Stimulated activated CD8-positive, alpha-beta memory T cell treated with anti-CD3 and anti-CD28 coated beads, Interleukin-12 subunit alpha, Interleukin-12 subunit beta, amount 100 ng/mL, for 24 hours (primary cell): ENCODE measurements at regions not wholly inside any gene's neighbourhood (a gene's known extent, or its start where the extent isn't known, plus 50 kb on each side); places are given as distances from the start of the nearest gene placed in this dataset.

Experiments
- DNase-seq: peaks from one replicate; pipeline ENCODE4 v3.0.0-alpha.2; 2020; ENCODE audit errors: extremely low read depth

DNA sequence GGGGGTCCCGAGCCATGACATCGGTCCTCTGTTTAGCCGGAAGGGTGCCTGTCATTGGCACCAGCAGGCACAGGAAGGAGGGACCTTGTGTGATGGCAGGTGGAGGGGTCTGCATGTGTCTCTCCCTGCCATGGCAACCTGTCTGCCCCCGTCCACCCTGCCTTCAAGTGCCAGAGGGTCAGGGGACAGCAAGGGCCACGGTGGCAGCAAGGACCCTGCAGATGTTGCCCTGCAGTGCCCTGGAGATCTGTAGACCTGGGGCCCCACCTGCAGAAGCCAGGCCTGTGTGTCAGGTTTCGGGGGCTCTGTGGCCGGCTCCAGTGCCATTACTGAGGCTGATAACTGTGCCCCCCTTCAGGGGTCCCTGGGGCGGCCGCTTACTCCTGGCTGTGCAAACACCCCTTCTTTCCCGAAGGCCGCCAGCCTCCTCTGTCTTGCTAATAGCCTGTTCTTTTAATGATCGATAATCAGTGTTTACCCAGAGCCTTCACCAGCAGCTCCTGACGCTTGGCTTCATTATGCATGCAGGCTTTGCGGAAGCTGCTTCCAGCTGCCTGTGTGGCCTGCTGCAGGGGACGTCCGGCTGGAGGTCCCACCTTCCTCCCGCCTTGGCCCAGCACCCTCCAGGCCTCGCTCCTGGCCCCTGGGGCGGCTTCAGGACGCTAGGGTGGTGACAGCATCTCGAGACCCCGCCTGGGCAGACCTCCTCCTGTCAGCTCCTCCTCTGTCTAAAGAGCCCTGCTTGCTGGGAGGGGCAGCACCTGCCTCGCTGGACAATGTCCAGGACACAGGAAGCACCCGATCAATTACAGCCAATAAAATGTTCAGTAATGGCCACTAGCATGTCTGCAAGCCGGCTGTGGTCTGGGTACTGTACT, 153.0 kb downstream of the KIF26A start:
- DNase-seq: no peak

DNA sequence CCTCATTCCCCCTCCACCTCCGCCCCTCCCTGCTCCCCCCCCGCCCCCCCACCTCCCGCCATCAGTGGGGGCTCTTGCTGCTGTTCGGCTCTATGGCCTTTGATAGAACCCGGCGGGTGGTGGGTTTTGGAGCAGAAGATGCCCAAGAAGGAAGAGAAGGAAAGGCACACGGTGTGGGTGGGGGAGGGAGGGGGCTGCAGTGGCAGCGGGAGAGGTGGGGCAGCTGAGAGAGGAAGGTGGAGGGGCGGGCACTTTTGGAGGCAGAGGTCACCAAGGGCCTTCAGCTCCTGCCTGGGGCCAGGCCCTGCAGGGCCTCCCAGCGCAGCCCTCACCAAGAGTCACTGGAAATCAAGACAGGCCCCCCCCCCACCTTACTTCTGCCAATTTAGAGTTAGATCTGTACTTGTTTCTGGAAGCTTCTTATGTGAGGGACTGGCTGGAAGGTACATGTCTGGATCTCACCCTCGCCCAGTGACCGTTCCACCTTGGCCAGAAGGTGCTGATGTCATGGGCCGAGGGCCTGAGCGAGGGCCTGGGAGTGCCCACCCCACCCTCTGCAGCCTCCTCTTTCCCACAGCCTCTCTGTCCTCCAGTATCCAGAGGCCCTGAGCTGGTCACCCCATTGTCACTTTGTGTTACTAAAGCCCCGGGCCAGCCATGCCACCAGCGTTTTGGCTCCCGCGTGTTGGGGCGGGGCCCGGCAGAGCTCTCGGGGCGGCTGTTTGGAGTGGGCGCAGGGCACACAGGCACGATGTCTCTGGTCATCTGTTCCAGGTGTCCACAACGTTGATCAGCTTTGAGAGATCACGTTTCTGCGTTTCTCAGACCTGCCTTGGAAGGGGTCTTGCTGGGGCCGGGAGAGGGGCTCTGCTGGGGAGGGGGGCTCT, 153.9 kb downstream of the KIF26A start:
- no peak for DNase-seq

DNA sequence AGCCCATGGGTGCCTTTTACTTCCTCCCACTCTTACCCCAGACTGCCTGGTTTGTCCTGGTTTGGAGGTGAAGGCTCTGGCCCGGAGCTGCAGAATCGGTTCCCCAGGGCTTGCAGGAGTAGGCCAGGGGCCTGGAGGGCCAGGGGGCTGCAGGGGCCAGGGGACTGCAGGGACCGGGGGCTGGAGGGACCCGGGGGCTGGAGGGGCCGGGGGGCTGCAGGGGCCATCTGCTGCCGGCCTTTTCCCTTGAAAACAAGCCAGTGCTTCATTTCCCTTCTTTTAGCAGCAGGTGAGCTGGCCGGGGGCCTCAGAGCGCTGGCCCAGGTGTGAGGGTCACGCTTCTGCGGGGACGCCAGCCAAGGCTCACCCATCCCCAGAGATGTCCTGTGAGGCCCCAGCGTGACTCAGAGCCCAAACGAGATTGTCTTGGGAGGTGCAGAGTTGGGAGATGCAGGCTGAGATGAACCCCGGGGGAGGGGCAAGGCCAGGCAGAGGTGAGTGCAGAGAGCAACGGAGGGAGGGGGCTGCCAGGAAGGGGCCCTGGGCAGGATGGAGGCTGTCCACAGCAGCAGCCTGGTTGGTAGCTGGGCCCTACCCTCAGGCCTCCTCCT, 154.9 kb downstream of the KIF26A start:
- no peak for DNase-seq

DNA sequence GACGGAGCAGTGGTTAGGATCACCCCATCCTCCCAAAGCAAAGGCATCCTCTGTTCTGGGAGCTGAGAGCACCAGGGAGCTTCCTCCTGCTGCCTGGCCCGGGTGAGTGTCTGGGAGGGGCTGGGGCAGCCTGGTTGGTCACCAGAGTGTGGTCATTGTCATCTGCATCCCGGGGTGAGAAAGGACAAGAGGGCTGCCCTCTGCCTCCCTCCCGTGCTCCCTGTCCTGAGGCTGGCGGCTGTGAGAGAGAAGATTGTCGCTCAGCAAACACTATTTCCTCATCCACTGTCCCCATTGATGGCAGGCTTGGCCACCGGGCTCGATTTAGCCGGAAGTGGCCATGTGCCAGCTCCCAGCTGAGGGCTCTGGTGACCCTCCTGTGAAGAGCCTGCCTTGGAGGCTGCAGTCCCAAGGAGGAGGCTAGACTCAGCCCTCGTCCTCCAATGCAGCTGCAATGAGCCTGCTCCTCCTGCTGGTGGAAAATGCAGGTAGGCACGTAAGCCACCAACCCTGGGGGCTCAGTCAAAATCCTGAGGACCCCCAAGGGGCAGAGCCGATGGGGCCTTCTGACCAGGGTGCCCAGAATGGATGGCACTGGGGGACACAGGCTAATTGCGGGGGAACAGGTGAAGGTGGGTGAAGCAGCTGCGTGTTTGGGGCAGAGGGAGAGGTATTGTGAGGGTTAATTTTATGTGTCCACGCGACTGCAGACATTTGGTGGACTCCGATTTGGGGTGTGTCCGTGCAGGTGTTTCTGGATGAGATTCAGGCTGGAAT, 155.7 kb downstream of the KIF26A start:
- DNase-seq: no peak

DNA sequence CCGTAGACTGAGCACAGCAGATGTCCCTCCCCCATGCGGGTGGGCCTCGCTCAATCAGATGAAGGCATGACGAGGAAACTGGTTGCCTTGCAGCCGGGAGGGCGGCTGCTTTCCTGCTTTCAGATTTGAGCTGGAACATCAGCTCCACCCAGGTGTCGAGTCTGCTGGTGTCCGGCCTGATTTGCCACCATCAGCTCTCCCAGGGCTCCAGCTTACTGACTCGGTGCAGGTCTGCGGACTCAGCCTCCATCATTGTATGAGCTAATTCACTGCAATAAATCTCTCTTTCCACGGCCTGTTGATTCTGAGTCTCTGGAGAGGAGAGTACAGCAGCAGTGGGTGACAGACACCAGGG, 156.2 kb downstream of the KIF26A start:
- DNase-seq: no peak

DNA sequence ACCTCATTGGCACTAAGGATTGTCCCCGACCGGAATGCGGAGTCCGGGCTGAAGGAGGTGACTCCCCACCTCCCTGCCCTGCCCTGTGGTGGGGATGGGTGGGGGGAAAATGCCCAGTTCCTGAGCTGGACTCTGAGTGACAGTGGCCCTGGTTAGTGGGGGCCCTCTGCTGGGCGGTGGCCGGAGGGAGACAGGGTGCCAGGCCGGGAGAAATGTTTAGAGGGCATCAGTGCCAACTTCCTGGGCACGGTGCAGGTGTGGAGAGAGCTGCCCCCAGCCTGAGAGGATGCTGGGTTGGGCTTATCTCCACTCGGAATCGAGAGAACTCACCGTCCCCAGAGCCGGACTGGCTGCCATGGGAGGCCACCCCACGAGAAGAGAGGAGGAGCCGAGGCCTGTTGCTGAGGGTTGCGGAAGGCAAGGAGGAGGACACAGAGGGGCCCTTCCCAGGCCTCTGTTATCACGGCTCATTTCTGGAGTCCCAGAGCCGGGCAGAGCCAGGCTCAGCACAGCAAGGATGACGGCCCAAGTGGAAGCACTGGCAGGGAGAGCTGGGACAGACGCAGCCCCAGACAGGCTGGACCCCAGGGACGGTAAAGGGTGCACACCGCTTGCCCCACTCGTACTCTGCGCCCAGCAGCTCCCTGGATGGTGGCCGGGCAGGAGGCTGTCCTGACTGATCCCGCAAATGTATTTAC, 156.7 kb downstream of the KIF26A start:
- DNase-seq: no peak

DNA sequence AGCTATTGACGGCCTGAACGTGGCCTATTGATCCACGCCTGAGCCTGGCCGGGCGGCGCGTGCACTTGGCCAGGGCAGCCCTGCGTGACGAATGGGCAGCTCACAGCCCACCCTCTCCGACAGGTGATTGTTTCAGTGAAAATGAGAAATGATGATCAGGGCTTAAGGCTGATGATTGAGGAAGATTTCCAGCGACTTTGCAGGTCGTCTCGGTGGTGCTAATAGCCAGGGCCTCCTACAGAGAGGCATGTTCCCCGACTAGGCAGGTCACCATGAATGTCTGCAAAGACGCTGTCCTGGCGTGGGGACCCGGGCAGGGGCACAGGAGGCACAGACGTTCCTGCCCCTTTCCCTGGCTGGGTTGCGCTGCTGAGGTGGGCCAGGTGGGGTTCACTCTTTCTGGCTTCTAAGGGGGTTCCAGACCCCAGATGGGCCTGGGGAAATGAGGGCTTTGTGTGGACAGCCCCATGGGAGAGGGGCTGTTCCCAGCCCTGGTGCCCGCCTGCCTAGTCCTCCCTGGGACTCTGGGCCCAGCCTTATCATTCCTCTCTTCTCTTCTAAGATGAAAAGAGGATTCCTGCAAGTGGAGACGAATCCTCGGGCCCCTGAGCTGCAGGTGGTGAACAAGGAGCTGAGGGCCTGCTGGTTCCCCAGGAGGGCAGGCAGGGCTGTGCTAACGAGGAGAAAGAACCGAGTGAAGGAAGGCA, 157.4 kb downstream of the KIF26A start:
- DNase-seq: no peak

DNA sequence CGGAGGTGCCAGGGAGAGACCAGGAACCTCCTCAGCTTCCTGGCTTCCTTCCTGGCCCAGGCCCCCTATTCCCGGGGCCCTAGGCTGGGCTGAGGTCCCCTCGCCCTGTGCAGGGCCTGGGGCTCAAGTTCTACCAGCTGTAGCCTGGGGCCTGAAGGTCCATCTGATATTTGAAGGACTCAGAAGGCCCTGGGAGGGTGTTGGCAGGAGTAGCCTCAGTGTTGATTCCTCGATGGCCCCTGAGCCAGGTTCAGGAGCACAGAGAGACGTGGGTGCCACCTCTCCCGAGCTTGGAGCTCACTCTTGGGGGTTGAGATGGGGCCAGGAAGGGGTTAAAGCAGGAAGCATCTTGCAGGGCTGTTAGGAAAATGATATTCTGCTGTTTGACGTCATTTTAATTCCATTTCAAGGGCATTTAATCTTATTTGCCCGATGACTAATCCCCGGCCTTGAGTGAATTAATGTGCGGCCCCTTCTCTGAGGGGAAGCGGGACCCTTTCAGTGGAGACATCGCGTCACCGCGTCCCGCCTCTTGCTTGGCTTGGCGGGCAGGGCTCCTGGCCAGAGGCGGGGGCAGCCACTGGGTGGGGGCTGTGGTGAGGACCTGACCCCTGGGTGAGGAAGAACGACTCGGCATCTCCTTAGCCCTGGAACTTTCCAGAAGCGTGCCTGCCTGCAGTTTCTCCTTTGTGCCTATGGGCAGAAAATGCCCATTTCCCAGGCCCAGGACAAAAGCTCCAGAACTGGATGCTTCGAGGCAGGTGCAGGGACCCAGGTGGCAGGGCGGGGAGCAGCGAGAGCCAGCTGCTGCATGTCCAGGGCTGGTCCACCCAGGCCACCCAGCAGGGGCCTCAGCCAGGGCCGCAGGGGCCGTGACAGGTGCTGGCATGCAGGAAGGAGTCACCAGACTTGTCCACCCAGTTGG, 158.3 kb downstream of the KIF26A start:
- no peak for DNase-seq

DNA sequence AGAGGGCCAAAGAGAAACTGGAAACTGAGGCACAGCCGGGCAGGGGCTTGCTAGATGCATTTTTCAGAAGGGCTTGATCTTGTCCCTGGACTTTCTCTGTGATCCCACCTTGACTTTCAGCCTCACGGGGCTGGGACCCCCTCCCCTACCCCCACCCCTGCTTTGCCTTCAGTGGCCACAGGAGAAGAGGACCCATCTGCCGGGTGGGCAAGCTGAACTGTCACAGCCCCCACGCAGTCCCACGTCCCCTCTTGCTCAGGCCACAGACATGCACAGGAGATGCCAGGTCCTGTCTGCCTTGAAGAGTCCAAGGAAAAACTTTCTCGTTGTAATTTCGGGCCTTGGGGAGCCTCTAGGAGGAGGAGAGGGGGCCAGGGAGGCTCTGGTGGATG, 158.9 kb downstream of the KIF26A start:
- no peak for DNase-seq

DNA sequence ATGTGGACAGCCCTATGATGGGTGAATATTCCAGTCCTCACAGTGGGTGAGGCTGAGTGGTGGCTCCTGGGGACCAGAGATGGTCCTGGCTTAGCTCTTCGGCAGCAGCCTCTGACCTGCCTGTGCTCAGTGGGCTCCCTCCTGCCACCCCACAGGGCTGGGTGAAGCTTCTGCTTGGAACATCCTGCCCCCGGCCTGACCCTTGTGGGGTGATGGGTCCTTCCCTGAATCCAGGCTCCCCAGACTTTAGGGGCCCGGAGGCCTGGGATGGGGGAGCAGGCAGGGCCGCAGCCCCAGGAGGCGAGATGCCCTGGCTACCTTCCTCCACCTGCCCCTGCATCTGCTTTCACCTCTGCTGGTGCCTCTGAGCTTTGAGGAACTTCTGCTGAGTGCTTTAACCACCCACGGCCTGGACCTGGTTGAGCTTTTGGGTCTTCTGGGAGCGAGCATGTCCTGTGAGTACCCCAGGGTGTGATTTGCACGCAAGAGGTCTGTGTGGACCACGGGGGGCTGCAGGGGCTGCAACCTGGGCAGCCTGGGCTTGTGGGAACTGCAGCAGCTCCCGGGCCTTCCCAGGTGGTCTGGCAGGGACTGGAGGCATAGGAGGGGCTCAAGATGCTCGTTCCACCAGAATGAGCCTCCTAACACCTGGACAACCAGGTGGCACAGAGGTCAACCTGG, 159.5 kb downstream of the KIF26A start:
- no peak for DNase-seq

DNA sequence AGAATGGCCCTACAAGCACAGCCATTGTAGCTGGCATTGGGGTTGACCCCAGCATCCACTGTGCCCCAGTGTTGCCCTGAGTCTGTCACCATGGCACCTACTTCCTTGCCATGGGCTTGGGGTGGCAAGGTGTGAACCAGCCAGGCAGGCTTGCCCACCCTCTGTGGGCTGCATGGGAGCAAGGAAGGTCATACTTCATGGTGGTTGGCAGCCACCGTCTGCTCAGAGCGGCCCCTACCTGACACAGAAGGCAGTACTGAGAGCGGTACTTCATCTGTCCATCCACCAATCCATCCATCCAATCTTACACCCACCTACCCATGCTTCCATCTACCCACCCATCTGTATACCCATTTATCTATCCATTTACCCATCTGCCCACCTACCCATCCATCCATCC, 160.1 kb downstream of the KIF26A start:
- DNase-seq: no peak

DNA sequence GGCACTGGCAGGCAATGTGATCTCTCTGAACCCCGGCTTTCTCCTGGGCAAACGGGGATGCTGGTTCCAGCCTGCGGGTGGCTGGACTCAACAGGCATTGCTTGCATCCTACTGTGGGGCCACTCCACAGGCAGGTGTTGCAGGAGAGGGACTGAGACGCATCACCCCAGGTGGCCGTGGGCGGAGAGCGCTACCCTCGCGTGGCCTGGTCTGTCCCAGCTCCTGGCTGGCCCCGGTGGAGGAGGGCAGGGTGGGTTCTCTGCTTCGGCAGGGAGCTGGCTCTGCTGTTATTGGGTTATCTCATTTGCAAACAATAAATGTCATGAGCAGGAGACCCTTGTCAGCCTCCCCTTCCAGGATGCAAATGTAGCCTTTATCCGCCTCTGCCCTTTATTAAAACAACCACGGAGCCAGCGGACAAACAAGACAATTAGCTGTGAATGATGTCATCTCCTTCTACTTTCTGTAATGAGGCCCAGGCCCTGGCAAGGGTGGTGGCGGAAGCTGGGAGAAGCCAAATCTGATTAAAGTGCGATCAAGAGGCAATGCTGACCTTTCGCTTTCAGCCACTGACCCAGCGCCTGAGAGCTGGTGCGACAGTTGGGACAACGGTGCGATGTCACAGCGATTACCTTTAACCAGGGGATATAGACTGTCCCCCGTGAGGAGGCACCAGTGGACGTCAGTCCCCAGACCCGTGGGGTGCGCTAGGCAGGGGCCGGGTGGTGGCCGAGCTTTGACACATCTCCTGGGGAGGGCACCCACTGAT, 161.8 kb downstream of the KIF26A start:
- DNase-seq: no peak

DNA sequence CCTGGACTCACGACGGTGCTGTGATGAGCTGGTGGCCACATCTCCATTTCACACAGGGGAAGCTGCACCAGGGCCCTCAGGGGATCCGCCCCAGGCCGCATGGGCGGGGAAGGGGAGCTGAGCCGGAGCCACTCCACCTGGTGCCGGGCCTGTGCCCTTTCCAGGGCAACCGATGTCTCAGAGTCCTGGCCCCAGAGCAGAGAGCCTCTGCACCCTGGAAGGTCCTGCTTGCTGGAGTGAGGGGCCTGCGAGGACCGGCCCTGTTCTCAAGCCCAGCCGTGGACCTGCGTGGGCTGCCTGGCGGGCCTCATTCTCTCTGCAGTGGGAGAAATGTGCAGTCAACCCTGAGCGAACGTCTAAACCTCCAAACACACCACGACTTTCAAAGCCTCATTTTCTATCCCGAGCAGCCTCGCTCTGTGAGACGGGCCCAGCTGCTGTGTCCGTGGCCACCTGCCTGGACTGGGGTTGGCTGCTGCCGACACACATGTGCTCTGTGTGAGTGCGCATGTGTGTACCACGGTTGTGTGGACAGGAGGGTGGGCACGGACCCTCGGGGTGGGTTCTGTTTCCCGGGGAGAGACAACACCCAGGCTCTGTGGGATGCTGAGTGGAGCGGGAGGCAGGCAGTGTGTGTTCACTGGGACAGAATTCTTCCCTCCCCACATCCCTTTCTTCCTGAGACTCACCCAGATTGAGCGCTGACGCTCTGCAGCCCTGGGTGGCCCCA, 163.5 kb downstream of the KIF26A start:
- no peak for DNase-seq

DNA sequence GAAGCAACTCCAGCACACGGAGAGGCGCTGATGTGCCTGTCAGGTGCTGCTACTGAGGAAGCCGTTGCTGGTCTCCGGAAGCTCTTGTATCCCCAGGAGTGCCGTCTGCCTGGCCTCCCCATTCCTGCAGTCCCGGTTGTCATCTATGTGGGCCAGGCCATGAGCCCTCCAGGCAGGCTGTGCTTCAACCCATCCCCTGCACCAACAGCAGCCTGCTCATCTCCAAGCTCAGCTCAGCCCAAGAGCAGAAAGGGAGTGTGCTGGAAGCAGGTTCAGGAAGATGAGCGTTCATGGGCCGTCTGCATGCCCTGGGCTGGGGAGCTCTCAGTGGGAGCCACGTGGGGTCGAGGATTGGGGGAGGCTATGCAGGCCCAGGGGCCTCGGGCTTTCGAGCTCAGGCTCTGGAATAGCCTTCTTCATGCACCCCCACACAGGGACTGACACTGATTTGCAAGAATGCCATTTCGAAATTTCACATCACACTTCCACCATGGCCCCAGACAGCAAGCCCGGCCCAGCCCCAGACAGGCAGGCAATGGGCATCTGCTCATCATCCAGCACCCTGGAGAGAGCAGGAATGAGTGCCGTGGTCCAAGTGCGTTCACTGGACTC, 164.5 kb downstream of the KIF26A start:
- DNase-seq: no peak

DNA sequence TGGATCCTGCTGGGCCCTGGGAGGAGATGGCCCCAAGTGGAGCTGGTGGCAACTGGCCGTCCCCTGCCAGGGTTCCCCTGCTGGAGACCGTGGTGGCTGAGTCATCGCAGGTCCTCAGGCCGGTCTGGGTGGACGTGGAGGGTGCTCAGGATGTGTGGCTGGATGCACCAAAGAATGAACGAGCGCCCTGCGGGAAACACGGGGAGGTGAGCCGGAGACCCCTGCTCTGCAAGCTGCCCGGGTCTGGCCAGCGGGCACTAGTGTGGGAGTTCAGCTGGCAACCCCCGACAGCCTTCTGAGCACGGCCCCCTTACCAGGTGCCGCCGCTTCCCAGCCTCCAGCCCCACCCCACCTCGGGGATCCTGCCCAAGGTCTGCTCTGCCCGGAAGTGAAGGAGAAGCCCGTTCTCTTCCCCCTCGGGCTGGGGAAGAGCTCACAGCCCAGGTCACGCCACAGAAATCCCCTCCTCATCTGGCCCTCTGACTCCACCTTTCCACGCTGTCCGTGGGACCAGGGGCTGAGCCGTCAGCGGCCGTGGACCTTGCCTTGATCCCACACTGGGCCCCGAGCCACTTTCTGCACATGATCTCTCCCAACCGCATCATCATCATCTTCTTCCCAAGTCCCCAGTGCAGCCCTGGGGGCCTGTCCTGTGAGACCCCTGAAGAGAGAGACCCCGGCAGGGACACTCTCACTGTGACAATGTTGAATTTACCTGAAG, 165.5 kb downstream of the KIF26A start:
- DNase-seq: no peak
